Eye (tissue), 1 donor: ENCODE measurements at regions not wholly inside any gene's neighbourhood (a gene's known extent, or its start where the extent isn't known, plus 50 kb on each side); places are given as distances from the start of the nearest gene placed in this dataset.

Experiments
- DNase-seq: peaks from one replicate; pipeline ENCODE4 v3.0.0-alpha.2; 2015

DNA sequence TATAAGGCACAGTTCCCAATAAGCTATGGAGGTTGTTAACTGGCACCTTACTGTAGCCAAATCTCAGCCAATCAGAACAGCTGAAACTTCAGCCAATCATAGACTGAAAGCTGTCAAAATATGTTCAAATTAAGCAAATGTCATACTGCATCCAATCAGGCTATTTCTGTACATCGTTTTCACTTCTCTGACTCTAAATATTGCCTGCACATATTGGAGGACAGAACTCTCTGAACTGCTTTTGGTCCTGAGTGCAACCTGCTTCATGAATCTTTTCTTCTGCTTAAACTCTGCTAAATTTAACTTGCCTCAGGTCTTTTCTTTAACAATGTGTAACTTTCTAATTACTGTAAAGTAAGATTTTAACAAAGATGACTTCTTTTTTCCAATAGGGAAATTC, 1198.9 kb upstream of the PCDH7 start:
- DNase-seq, result no peak

DNA sequence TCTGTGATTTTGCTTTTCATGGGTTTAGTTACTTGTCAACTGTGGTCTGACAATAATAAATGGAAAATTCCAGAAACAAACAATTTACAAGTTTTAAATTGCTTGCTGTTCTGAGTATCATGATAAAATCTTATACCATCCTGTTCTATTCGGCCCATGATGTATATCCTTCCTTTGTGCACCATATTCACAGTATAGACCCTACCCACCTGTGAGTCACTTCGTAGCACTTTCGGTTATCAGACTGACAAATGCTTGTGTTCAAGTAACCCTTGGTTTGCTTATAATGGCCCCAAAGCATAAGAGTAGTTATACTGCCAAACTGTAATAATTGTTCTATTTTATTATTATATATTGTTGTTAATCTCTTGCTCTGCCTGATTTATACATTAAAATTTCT, 1183.4 kb upstream of the PCDH7 start:
- no peak for DNase-seq

DNA sequence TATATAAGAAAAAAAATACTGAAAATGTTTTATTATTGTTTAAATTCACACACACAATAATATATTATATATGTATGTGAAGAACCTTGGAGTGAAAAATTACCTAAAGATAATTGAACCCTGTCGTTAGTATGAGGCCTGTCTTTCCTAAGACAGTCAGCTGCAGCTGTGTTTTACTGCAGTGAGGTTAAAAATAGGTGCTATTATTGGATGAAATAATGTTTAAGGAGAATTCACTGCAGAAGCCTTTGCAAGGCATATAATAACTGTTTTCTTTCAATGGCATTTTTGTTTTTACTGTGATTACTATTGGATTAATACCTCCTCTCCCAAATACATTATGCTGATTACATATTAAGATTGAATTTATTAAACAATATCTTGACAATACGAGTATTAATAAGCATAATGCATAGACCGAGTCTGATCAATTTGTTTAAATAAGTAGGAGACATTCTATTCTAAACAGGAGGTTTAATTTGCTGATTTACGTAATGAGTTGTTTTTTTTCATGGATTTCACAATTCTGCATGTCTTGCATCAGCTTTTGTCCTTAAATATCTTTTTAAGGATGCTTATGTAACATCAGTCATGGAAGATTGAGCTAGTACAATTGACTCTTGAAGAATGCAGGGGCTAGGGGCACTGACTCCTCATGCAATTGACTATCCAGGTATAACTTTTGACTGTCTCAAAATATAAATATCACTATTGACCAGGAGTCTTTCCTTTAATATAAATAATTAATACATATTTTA, 1181.1 kb upstream of the PCDH7 start:
- DNase-seq, result no peak

DNA sequence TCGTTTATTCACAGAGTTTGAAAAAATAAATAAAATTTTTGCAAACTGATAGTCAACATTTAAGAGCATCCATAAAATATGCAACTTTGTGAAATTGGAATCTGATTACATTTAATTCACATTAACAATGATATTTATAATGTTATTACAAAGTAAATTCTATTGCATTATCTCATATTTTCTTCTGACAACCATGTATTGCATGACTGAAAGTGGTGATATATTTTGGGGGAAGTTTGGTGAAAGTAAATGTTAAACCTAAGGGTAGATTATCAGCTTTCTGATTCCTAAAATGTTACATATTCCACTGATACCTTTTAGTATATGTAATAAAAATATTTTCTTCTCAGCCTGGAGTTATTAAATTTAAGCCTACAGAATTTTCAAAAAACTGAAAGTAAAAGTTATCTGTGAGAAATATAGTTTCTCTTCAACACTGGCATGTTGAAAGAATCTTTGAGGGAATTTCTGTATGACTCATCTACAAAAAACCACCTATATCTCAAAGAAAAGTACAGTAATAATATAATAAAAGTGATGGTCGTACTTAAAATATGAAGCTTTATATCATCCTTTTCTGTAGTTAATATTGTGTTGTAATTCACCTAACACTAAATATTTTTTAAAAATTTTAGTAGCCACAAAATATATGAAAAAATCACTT, 1179.6 kb upstream of the PCDH7 start:
- DNase-seq, result no peak

DNA sequence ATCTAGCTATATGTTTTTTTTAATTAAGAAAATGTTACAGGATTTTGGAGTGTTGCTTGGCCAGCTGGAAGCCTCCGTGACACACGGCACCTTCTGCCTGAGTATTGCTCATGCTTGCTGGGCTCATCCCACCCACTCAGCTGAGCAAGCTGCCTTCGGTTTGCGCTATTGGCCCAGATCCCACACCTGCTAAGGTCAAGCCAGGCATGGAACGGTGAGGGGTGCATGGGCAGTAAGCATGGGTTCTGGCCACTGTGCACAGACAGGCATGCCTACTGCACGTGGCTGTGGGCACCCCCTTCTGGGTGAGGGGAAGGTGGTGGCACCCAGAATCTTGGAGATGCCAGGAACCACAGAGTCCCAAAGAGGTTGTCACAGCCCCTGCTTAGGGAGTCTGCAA, 1178.4 kb upstream of the PCDH7 start:
- no peak for DNase-seq

- no peak for DNase-seq
Measured at GRCh38 chr4:29549342-29549741, 1170.8 kb upstream of the PCDH7 start.

- DNase-seq, result no peak
Measured at GRCh38 chr4:29551821-29552220, 1168.3 kb upstream of the PCDH7 start.

GRCh38 chr4:29553846-29554245, 1166.3 kb upstream of the PCDH7 start:
- DNase-seq, result no peak

GRCh38 chr4:29558789-29559188, 1161.4 kb upstream of the PCDH7 start:
- no peak for DNase-seq

- no peak for DNase-seq
Measured at GRCh38 chr4:29559286-29559685, 1160.9 kb upstream of the PCDH7 start.

- no peak for DNase-seq
Measured at GRCh38 chr4:29560452-29560851, 1159.7 kb upstream of the PCDH7 start.

DNA sequence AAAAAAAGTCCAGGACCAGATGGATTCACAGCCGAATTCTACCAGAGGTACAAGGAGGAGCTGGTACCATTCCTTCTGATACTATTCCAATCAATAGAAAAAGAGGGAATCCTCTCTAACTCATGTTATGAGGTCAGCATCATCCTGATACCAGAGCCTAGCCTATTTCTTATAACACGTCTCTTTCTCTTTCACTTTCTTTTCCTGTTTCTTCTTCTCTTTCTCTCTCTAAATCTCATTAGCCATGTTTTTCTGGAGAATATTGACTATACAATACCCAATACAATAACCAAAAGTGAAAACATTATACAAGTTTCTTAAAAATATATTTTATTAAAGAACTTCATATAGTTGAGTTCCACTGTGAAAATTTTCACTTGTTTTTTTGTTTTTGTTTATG, 1154.9 kb upstream of the PCDH7 start:
- no peak for DNase-seq

DNA sequence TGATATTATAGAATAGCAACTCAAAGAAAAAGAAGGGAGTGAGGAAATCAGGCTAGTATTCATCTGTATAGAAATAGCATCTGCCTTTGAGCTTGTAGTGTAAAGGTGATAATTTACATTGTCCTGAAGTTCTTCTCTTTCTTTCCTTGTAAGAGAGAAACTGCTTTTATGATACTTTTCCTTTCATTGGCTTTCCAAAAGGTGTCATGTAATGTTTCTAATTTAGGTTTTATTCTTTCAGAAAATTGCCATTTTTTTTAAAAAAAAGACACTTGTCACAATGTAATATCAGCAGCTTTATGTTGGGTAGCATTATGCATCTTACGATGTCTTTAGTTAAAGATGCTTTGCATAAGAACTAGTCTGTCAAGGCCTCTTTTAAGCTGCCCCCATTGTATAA, 1153.8 kb upstream of the PCDH7 start:
- DNase-seq, result no peak

DNA sequence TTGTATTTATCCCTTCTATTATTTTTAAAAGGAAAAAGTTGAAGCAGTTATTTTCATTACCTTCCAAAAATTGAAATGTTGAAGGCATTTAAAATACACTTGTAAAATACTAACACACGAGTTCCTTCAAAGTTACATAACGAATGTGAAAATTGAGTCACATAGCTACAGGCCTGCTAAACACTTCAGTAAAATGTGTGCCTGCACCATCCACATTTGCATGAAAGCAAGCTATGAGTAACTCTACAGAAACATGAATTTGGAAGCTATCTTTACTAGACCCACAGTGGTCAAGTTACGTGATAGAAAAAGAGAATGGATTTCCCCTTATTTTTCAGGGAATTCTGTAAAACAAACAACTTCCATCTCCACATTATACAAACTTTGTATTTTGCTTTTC, 1148.8 kb upstream of the PCDH7 start:
- no peak for DNase-seq

DNA sequence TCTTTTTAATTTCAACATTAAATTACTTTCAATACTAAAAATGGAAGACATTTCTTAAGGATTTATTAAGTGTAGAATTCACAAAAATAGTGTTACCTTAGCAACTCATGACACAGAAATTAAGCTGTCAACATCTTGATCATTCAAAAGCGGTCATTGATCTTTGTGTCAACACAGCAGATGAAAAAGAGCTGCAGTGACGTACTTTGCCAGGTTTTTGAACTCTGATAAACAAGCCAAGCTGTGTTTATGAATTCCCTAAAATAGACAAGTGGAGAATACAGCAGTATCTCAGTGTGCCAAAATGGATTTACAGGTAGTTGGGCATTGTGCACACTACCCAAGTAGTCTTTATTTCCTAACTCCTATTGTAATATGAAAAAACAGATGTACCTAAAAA, 1141.8 kb upstream of the PCDH7 start:
- DNase-seq, result no peak

GRCh38 chr4:29581457-29581856, 1138.7 kb upstream of the PCDH7 start:
- no peak for DNase-seq

- no peak for DNase-seq
Measured at GRCh38 chr4:29588617-29589016, 1131.6 kb upstream of the PCDH7 start.

DNA sequence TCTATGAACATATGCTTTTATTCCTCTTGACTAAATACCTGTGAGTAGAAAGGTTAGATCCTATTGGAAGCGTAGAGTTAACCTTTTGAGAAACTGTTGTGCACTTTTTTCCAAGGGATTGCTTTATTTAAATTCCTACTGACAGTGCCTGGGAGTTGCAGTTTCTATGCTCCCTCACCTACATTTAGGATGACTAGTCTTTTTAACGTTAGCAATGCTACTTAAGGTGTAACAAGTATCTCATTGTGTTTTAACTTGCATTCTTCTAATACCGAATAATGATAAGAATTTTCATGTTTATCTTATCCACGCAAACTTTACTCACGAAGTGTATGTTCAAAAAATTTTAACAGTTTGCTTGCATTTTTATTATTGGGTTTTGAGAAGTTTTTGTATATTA, 1123.9 kb upstream of the PCDH7 start:
- no peak for DNase-seq

GRCh38 chr4:29619168-29619567, 1101.0 kb upstream of the PCDH7 start:
- no peak for DNase-seq

DNA sequence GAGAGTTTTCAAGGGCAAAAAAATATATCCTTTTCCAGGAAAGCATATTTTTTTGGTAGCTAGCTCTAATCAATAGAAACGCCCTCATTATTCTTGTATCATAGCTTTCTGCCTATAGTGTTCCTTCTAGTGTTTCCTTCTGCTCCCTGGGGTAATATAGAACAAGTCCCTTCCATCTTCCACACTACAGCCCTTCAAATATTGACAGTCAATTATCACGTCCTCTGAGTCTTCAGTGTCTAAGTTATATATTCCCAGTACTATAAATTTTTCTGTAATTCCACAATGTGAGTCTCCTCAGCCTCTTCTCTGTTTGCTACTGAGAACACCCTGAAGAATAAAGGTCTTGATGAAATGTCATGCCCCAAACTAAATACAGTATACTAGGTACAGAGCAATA, 1088.0 kb upstream of the PCDH7 start:
- no peak for DNase-seq

DNA sequence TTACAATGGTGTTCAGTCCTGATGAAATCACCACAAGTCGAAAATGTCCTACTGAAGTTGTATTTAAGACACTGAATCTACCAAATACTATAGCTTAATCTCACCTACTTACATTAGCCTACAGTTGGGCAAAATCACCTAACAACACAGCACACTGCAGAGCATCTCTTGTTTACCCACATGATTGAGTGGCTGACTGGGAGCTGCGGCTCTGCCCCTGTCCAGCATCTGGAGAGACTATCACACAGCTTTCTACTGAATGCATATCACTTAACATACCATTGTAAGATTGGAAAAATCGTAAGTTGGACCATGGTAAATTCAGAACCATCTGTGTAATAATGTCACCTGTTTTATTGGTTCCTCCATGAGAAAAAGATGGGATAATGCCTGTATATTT, 1083.2 kb upstream of the PCDH7 start:
- DNase-seq, result no peak

DNA sequence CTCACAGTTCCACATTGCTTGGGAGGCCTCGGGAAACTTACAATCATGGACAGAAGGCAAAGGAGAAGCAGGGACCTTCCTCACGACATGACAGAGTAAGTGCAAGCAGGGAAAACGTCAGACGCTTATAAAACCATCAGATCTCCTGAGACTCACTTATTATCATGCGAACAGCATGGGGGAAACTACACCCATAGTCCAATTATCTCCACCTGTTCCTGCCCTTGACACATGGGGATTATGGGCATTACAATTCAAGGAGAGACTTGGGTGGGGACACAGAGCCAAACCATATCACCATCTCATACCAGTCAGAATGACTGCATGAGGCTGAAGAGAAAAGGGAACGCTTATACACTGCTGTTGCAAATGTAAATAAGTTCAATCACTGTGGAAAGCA, 1066.9 kb upstream of the PCDH7 start:
- no peak for DNase-seq

- DNase-seq, result no peak
Measured at GRCh38 chr4:29680644-29681043, 1039.5 kb upstream of the PCDH7 start.

- no peak for DNase-seq
Measured at GRCh38 chr4:29704059-29704458, 1016.1 kb upstream of the PCDH7 start.

GRCh38 chr4:29708473-29708872, 1011.7 kb upstream of the PCDH7 start:
- DNase-seq, result peak; percentile 5
